ENCODE measurements at regions not wholly inside any gene's neighbourhood (a gene's known extent, or its start where the extent isn't known, plus 50 kb on each side); places are given as distances from the start of the nearest gene placed in this dataset.
"Not testable (repeated sequence)": the region's sequence is repeated elsewhere in the genome, so short reads cannot be mapped to it uniquely, and the experiment has no call there.

GRCh38 chr17:43299300-43300076 is 65.7 kb upstream of the RNU2-1 start:
- not testable (repeated sequence) for TF ChIP-seq CTCF, POLR2A (IDR thresholded peaks at IDR 0.05)

Data from Peyer's patch (tissue), 4 donors.